H9 (cell line): ENCODE measurements at regions not wholly inside any gene's neighbourhood (a gene's known extent, or its start where the extent isn't known, plus 50 kb on each side); places are given as distances from the start of the nearest gene placed in this dataset.

ENCODE experiments used
- DNase-seq: peaks from one replicate; pipeline ENCODE4 v3.0.0-alpha.2; 2017
- H2AFZ ChIP-seq: one replicate; pipeline ENCODE4 v1.6.1; 2013; ENCODE audit warnings: mild to moderate bottlenecking, low read length, control low read depth, moderate library complexity
- H2AK5ac ChIP-seq: 2 replicates; pipeline ENCODE4 v1.6.1; 2013; ENCODE audit warnings: low read length, control low read depth, mixed read lengths; ENCODE audit not compliant: insufficient read length
- H2BK120ac ChIP-seq: one replicate; pipeline ENCODE4 v1.6.1; 2013; ENCODE audit warnings: low read depth, mild to moderate bottlenecking, low read length, control low read depth, inconsistent platforms; ENCODE audit not compliant: poor library complexity, severe bottlenecking
- H2BK12ac ChIP-seq: 2 replicates; pipeline ENCODE4 v1.6.1; 2013; ENCODE audit warnings: low read length, control low read depth, mixed read lengths, low read depth; ENCODE audit not compliant: insufficient read length
- H2BK15ac ChIP-seq: 2 replicates; pipeline ENCODE4 v1.6.1; 2013; ENCODE audit warnings: low read depth, low read length, control low read depth
- H2BK20ac ChIP-seq: one replicate; pipeline ENCODE4 v1.6.1; 2013; ENCODE audit warnings: low read depth, mild to moderate bottlenecking, low read length, control low read depth, inconsistent platforms; ENCODE audit not compliant: poor library complexity, severe bottlenecking
- H2BK5ac ChIP-seq: 2 replicates; pipeline ENCODE4 v1.6.1; 2013; ENCODE audit warnings: low read length, control low read depth, mixed read lengths; ENCODE audit not compliant: insufficient read length
- H3K14ac ChIP-seq: 2 replicates; pipeline ENCODE4 v1.6.1; 2013; ENCODE audit warnings: low read length, control low read depth; ENCODE audit not compliant: insufficient read depth
- H3K18ac ChIP-seq: 2 replicates; pipeline ENCODE4 v1.6.1; 2013; ENCODE audit warnings: low read depth, mild to moderate bottlenecking, mixed read lengths, low read length, control low read depth; ENCODE audit not compliant: insufficient read length
- H3K23ac ChIP-seq: 2 replicates; pipeline ENCODE4 v1.6.1; 2013; ENCODE audit warnings: low read length, control low read depth, mixed read lengths, low read depth; ENCODE audit not compliant: insufficient read length
- H3K23me2 ChIP-seq: 2 replicates; pipeline ENCODE4 v1.6.1; 2013; ENCODE audit warnings: low read depth, mild to moderate bottlenecking, mixed read lengths, low read length, control low read depth; ENCODE audit not compliant: insufficient read length, poor library complexity, severe bottlenecking
- H3K27ac ChIP-seq: 2 replicates; pipeline ENCODE4 v1.5.1; 2013; ENCODE audit warnings: low read length, control low read depth, mixed read lengths, low read depth; ENCODE audit not compliant: insufficient read length
- H3K27me3 ChIP-seq: 2 replicates; pipeline ENCODE4 v1.6.1; 2013; ENCODE audit warnings: low read length, control low read depth, inconsistent platforms; ENCODE audit not compliant: insufficient read depth
- H3K4ac ChIP-seq: 2 replicates; pipeline ENCODE4 v1.6.1; 2013; ENCODE audit warnings: low read depth, mild to moderate bottlenecking, control low read depth, inconsistent platforms, low read length, moderate library complexity
- H3K4me1 ChIP-seq: 2 replicates; pipeline ENCODE4 v1.6.1; 2013; ENCODE audit warnings: low read length, control low read depth, inconsistent platforms; ENCODE audit not compliant: insufficient read depth
- H3K4me2 ChIP-seq: 2 replicates; pipeline ENCODE4 v1.6.1; 2013; ENCODE audit warnings: low read length, control low read depth, mixed read lengths; ENCODE audit not compliant: insufficient read length, insufficient read depth
- H3K56ac ChIP-seq: 2 replicates; pipeline ENCODE4 v1.6.1; 2013; ENCODE audit warnings: low read depth, mild to moderate bottlenecking, mixed read lengths, low read length, control low read depth; ENCODE audit not compliant: insufficient read length
- H3K79me1 ChIP-seq: 2 replicates; pipeline ENCODE4 v1.6.1; 2013; ENCODE audit warnings: low read depth, mild to moderate bottlenecking, moderate library complexity, low read length, control low read depth, inconsistent platforms; ENCODE audit not compliant: insufficient read depth, poor library complexity, severe bottlenecking
- H3K79me2 ChIP-seq: 2 replicates; pipeline ENCODE4 v1.6.1; 2013; ENCODE audit warnings: low read length, control low read depth, inconsistent platforms; ENCODE audit not compliant: insufficient read depth
- H3K9ac ChIP-seq: 2 replicates; pipeline ENCODE4 v1.6.1; 2013; ENCODE audit warnings: low read length, control low read depth, mixed read lengths; ENCODE audit not compliant: insufficient read length; ENCODE audit errors: extremely low read depth
- H3K9me3 ChIP-seq: one replicate; pipeline ENCODE4 v1.6.1; 2013; ENCODE audit warnings: low read depth, low read length, inconsistent platforms; ENCODE audit not compliant: control insufficient read depth
- H3T11ph ChIP-seq: one replicate; pipeline ENCODE4 v1.6.1; 2013; ENCODE audit warnings: mild to moderate bottlenecking, low read length, control low read depth, inconsistent platforms
- H4K20me1 ChIP-seq: one replicate; pipeline ENCODE4 v1.6.1; 2013; ENCODE audit not compliant: control insufficient read depth, insufficient read length, insufficient read depth
- H4K5ac ChIP-seq: 2 replicates; pipeline ENCODE4 v1.6.1; 2013; ENCODE audit warnings: low read depth, mild to moderate bottlenecking, mixed read lengths, low read length, control low read depth; ENCODE audit not compliant: insufficient read length
- H4K8ac ChIP-seq: replicated peaks from 2 replicates; pipeline ENCODE4 v1.6.1; 2013; ENCODE audit warnings: low read length, control low read depth, mixed read lengths, low read depth; ENCODE audit not compliant: insufficient read length
- H4K91ac ChIP-seq: 2 replicates; pipeline ENCODE4 v1.6.1; 2013; ENCODE audit warnings: low read depth, mild to moderate bottlenecking, moderate library complexity, mixed read lengths, low read length, control low read depth; ENCODE audit not compliant: insufficient read length
- H3K27ac Mint-ChIP-seq, 3 experiments: 2 replicates in 2 of 3; 3 replicates in 1 of 3; pipeline ENCODE4 v1.8.0; 2020 to 2021; ENCODE audit warnings: mixed read lengths in 3 of 3, mild to moderate bottlenecking in 1 of 3, moderate library complexity in 1 of 3
- H3K27me3 Mint-ChIP-seq: 2 replicates; pipeline ENCODE4 v1.8.0; 2021; ENCODE audit warnings: low read depth, mild to moderate bottlenecking, moderate library complexity, mixed read lengths
- H3K36me3 Mint-ChIP-seq, 3 experiments: 2 replicates in 2 of 3; 3 replicates in 1 of 3; pipeline ENCODE4 v1.8.0; 2020 to 2021; ENCODE audit warnings: low read depth in 3 of 3, mixed read lengths in 3 of 3; ENCODE audit not compliant: insufficient read depth in 1 of 3
- H3K4me1 Mint-ChIP-seq, 2 experiments: 2 replicates each; pipeline ENCODE4 v1.8.0; 2020; ENCODE audit warnings: mixed read lengths in 2 of 2
- H3K4me3 Mint-ChIP-seq, 2 experiments: 2 replicates in 1 of 2; 3 replicates in 1 of 2; pipeline ENCODE4 v1.8.0; 2020 to 2021; ENCODE audit warnings: mild to moderate bottlenecking in 2 of 2, mixed read lengths in 2 of 2, moderate library complexity in 1 of 2
- H3K9me3 Mint-ChIP-seq, 2 experiments: 2 replicates in 1 of 2; 3 replicates in 1 of 2; pipeline ENCODE4 v1.8.0; 2020; ENCODE audit warnings: mild to moderate bottlenecking in 2 of 2, mixed read lengths in 2 of 2, moderate library complexity in 1 of 2
- CTCF ChIP-seq: fragments of 200-600 bp; sonication (generic); conservative IDR thresholded peaks from 3 replicates; pipeline ENCODE4 v1.8.0; 2021; ENCODE audit warnings: antibody characterized with exemption, mild to moderate bottlenecking

GRCh38 chr7:112619343-112619742 is 138.6 kb downstream of the LSMEM1 start:
- Histone ChIP-seq H2BK20ac (no peak overlapping the region), H3T11ph (no peak overlapping the region), H3K23ac (no peak overlapping the region), H4K8ac (no peak overlapping the region), H4K5ac (no peak overlapping the region), H2AFZ (no peak overlapping the region), H3K23me2 (no peaks in the 10 kb centered on the region), H3K18ac (no peak overlapping the region), H3K56ac (no peak overlapping the region), H2BK120ac (no peak overlapping the region), H3K79me2 (no peaks in the 10 kb centered on the region), H3K4ac (no peak overlapping the region), H4K91ac (no peak overlapping the region), H2BK15ac (no peak overlapping the region), H2BK5ac (no peak overlapping the region), H3K27ac (no peak overlapping the region), H3K9me3 (no peaks in the 10 kb centered on the region), H3K4me2 (no peak overlapping the region), H2BK12ac (no peak overlapping the region), H4K20me1 (no peaks in the 10 kb centered on the region), H3K4me1 (no peaks in the 10 kb centered on the region), H3K9ac (no peak overlapping the region), H2AK5ac (no peak overlapping the region), H3K14ac (no peak overlapping the region), H3K27me3 (no peaks in the 10 kb centered on the region), H3K79me1 (no peaks in the 10 kb centered on the region)
- peaks cover 6% of the 10 kb centered on the region in 2 experiments; a peak in 1 of 4 replicates for H3K4me1 Mint-ChIP-seq
- no peak overlapping the region for H3K27ac Mint-ChIP-seq
- peaks cover 0 to 4% (median 0%) of the 10 kb centered on the region in 3 experiments; a peak in 3 of 7 replicates for H3K36me3 Mint-ChIP-seq
- no peak for DNase-seq
- H3K9me3 Mint-ChIP-seq: peaks cover 0 to 3% of the 10 kb centered on the region in 2 experiments; a peak in 2 of 5 replicates
- no peak for TF ChIP-seq CTCF
- no peak overlapping the region for H3K4me3 Mint-ChIP-seq
- no peaks in the 10 kb centered on the region for H3K27me3 Mint-ChIP-seq
